Activated CD4-positive, alpha-beta T cell treated with anti-CD3 and anti-CD28 coated beads for 24 hours (primary cell): ENCODE measurements at regions not wholly inside any gene's neighbourhood (a gene's known extent, or its start where the extent isn't known, plus 50 kb on each side); places are given as distances from the start of the nearest gene placed in this dataset.
"Not testable (repeated sequence)": the region's sequence is repeated elsewhere in the genome, so short reads cannot be mapped to it uniquely, and the experiment has no call there.

ENCODE experiments used
- DNase-seq, 2 donors: peaks; one replicate each; pipeline ENCODE4 v3.0.0-alpha.2; 2020; ENCODE audit warnings: low read depth in 2 of 2

DNA sequence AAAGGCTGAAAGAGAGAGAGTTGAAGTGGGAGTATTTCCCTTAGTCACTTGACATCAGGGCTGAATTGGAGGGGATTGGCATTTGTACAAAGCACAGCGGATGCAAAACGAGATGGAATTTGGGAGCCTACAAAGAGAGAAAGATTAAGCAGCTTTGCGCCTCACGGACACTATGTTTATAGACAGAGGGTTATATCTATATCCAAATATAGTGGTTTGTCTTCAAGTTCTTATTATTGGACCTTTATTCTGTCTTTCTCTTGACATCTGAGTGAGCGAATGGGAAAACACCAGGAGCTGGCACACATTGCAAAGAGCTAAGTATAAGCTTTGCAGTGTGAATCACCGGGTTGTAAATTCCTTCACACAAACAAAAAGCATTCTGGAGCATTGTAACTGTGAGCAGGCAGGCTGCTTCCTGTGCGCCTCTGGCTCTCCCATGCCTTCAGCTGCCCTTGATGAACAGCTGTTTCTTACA lies 500.2 kb downstream of the STIM2 start:
- no peak for DNase-seq

DNA sequence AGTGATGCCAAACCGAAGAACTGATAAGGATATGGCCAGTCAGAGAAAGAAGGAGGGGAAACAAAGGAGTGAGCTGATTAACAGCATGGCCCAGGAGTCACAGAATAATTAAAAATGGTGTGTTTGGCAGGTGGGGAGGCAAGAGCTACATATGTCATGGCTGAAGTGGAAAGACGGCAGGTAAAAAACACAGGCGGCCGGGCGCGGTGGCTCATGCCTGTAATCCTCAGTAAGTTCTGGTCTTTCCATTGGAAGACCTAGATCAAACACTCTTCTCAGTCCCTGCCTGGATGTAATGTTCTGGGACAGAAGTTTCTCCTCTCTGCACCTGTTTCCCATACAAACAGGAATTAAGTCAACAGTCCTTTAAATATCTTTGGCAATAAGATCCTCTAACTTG lies 503.9 kb downstream of the STIM2 start:
- no peak for DNase-seq

DNA sequence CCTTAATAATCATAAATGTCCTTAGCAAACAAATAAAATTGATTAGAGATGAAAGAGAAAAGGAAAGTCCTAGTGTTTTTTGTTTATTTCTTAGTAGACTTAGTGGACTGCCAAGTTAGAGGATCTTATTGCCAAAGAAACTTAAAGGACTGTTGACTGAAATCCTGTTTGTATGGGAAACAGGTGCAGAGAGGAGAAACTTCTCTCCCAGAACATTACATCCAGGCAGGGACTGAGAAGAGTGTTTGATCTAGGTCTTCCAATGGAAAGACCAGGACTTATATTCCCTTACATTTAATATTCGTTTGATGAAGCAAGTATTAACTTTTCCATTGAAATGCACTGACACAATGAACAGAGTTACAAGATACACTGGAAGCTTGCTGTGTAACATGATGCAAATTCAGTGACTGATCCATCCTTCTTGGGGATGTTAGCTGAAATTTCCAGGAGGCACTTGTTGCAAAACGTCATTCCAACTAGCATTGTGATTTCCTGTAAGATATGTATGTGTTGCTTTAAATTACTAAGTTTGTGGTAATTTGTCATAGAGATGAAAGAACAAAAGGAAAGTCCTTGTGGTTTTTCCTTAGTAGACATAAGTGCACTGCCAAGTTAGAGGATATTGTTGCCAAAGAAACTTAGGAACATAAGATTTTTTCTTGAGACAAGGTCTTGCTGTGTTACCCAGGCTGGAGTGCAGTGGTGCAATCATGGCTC lies 505.6 kb downstream of the STIM2 start:
- no peak for DNase-seq

DNA sequence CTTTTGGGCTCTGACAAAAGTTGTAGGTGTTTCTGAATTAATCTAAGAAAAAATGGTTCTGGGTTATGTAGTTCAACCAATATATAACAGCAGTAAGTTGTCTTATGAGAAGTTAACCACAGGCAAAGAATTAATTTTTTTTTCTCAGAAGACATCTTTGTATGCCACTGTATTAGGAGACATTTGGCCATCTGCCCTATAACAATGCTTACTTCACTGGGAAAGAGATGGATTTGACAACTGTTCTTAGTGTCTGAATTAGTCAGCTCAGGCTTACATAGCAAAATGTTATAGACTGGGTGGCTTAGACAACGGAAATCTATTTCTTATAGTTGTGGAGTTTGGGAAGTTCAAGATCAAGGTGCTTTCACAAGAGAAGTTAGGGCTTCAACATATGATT lies 508.1 kb downstream of the STIM2 start:
- DNase-seq: no peak

DNA sequence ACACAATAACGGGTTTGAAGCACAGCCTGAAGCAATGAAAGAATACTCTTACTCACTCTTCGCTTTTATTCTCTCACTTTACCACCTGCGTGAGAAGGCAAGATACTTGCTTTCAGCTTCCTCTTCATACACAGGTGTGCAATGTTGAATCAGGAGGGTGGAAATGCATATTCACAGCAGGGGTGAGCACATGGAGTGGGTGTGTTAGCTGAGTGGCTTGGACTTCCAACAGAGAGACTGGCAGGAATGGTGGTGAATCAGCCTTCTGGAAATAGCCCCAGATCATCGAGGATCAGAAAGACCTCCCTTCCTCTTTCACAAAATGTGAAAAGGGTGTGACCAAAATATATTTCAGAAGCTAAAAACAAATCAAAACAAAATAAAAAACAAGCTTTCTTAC lies 521.2 kb downstream of the STIM2 start:
- no peak for DNase-seq

DNA sequence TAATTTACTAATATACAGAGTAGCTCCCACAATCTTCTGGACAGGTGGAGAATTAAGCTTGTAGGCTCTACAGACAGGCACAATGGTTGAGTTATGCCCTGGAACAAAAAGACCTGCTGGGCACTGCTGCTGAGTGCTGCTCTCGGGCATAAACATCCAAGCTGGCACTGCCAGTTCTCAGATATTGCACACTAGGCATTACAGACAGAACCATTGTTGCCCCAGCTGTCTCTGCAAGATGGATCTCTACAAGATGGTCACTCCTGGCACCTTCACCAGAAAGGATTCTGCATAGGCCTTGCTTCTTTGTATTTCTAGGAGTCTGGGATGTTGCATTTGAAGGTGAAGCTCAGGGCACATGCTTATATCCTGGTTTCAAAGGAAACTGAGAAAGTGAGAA lies 527.1 kb downstream of the STIM2 start:
- DNase-seq: no peak

DNA sequence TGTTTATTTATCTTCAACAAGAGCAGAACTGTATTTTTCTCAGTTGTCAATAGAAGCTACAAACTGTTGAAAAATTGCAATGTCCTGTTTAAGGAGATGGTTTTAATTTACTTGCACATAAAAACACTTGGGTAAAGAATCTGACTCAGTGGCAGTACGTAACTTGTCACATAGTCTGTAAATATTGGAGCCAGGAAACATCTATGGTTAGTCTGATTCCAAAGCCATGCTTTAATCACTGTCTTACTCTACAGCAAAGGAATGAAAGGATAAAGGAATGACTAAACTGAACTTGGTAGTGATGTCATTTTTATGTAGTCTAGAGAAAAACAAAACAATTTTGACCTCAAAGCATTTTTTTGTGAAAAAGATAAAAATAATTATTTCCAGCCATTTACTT lies 537.2 kb downstream of the STIM2 start:
- no peak for DNase-seq

DNA sequence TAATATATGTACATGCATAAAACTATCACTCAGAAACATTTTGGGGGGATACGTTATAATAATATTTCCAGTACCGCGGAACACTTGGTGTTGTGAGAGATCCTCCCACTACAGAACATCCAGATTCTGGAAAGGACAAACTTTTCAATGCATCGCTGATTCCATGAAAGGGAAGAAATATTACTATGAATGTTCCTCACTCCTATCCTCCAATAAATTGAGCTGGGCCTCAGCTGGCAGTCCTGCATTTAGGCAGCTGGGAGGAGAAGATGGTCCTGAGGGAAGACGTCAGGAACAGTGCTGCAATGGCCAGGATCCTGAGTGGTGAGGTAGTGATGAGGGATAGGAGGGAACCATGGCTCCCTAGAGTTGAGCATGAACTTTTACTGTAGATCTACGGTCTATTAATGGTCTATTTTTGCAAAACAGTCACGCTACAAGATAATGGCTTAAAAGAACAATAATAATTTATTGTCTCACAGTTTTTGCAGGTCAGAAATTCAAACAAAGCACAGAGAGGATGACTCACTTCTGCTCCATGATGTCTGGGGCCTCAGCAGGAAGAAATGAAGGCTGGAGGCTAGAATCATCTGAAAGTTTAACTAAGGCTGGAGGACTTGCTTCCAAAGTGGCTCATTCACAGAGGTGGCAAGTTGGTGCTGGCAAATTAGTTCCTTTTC lies 538.1 kb downstream of the STIM2 start:
- no peak for DNase-seq

DNA sequence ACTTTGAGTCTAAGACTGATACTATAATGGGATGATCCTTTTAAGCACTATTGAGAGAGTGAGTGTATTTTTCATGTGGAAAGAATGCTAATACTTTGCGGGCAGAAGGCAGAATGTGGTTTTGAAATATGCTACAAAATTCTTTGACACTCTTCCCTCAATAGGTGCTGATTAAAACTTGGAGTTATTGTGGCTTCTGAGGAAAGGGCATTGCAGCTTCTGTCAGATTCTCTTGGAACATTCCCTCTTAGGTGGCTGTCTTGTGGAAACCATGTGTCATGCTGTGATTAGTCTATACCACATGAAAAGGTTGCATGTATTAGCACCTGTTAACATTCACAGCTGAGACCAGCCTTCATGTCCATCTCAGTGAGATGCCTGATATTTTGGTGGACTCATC lies 547.0 kb downstream of the STIM2 start:
- DNase-seq: no peak

DNA sequence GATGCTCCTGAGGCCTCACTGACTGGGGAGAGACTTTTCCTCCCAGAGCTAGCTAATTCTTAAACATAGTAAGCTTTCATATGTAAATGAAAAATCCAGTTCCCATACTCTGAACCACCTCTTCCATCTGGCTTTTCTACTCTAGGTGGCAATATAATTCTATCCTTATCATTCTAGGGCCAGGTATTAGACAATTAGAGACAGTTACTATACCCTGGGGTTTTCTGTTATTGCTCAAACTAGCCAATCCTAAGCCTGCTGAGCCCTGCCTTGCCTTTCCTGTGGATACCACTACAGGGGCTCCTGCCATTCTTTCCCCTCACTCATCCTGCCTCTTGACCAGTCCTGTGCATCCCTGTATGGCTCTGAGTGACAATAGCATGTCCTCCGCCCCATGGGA lies 552.0 kb downstream of the STIM2 start:
- no peak for DNase-seq

DNA sequence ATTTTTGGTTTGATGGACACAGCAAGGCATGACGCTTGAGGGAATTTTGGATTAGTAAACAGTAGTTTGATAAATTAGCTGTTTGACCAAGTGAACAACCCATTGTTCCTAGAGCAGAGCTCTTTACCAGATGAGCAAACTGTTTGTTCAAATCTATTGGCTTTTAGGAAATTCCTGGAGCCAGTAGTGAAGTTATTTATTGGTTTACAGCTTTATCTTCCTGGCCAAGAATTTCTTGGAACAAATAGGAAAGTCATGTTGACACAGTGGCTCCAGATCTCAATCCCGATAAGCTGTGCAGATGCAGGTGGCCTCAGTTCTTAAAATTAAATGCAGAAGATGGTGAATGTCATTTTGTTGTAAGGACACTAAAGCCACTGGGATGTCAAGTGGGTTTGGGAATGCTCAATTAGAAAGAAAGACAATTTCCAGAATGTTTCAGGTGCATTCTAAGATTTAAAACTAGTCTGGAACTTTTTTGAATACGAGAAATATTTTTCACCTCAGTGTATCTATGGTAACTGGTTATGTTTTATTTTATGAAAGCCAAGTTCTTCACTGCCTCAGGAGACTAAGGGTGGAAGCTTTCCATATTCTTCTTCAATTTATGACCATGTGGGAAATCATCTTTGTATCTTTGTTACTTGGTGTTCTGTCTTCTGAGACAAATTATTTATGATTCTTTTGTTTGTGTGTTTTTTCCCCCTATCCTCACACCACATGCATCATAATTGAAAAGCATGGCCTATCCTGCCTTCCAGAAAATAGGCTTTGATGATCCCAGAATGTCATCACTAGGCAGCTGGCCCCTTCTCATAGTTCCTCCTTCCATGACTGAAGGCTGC lies 554.5 kb downstream of the STIM2 start:
- DNase-seq: no peak

DNA sequence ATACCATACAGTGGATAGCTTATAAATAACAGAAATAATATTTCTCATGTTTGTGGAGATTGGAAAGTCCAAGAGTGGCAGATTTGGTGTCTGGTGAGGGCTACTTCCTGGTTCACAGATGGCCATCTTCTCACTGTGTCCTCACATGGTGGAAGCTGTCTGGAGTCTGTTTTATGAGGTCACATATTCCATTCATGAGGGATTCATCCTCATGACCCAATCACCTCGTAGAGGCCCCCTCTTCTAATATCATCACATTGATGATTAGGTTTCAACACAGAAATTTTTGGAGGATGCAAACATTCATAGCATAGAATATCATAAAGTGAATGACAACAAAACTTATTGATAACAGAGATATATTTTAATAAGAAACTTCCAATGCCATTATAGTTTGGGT lies 568.0 kb downstream of the STIM2 start:
- DNase-seq: no peak

DNA sequence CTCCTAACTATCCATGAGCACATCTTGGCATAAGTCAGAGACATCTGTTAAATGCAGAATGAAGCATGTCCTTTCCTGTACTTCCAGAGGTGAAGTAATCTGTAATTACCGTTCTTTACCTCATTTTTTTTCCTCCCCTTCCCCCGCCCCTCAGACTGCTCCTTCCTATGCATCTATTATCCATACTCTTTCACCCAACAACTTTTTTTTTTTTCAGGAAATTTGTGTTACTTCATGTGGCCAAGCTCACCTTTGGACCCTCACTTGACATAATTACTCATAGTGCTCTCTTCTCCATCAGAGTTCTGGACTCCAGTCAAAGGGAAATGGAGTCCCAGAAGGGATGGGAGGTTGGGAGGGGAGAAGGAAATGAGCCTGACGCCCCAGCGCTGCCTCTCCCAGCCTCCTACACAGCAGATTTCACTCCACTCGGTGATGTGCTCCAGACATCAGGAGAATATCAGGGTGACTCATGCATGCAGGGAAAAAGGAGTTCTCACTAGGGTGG lies 568.8 kb downstream of the STIM2 start:
- no peak for DNase-seq

DNA sequence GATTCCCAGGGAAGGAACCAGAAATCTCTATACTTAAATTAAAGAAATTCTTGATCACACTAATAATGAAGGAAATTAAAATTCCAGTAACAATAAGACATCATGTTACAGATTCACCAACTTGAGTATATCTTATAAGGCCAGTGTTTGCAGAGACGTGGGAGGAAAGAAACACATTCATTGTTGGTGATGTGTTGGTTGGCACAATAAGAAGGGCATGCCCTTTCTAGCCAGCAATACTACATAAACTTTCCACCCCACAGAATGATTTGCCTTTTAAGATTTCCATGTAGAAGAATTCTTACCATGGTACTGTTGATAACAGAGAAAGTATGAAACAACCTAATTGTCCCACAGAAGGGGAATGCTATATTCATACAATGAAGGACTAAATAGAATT lies 581.5 kb downstream of the STIM2 start:
- DNase-seq: no peak

DNA sequence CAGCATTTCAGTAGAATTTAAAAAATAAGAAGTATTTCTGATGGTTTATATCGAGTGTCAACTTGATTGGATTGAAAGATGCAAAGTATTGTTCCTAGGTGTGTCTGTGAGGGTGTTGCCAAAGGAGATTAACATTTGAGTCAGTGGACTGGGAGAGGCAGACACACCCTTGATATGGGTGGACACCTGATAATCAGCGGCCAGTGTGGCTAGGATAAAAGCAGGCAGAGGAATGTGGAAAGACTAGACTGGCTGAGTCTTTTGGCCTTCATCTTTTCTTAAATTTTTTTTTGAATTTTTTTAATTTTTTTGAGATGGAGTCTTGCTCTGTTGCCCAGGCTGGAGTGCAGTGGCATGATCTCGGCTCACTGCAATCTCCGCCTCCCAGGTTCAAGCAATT lies 582.0 kb downstream of the STIM2 start:
- not testable (repeated sequence) for DNase-seq

DNA sequence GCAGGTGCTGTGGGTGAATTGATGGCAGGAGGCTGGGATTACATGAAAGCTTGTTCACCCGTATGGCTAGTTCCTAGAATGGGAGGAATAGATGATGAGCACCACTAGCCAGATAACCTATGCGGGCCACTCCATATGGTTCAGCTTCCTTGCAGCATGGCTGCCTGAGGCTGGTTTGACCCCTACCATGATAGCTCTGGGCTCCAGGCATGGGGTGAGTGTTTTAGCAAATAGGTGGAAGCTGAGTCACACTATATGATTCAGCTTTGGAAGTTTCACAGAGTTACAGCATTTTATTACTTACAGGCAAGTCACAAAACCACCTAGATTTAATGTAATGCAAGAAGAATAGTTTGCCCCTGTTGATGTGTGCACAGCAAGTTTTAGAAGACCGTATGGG lies 603.2 kb downstream of the STIM2 start:
- DNase-seq: no peak

DNA sequence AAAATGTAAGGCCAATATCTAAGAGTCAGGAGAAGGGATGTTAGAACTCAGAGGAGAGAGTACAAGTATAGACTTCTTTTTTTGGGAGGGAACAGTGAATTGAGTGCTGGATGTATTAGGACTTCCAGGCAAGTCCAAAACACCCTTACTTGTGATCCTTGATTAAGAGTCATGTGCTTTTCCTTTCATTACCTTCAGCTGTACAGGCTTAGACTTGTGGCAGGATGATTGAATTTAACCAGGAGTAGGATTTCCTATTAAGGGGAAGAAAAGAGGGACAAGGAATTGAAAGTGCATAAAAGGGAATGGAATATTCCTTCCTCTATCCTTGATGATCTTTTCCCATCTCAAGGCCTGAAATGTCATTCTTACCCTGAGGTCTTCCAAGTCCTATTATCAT lies 606.7 kb downstream of the STIM2 start:
- no peak for DNase-seq

DNA sequence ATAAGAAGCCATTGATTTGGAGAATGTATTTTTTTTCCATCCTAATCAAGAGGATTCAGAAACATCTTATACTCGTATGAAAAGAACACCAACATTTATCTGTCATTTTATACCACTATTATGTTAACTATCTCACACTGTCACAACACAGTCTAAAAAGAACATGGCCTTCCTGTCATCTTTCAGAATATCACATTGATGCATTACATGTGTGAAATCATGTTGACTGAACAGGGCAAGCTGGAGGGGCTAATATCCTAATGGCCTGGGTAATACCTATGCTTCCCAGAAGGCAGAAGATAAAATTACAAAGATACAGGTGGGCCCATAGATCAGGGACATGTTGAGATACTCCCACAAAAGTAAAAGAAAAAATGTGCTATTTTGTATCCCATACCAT lies 611.7 kb downstream of the STIM2 start:
- DNase-seq: no peak

DNA sequence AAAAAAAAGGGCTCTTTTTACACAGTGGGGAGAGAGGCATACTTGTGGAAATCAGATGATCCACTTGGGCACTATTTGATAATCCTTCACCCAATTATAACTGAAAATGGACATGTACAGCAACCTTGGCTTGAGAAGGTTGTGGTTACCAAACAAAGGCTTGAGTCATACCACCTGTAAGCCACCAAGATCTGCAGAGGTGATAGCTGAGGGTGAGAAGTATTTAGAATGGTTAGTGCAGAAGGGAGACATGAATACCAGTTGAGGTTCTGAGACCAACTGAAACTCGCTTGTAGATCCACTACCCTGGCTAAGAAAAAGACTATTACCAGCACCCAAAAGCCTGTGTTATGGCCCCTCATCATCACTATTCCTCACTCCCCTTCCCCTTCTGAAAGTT lies 614.0 kb downstream of the STIM2 start:
- no peak for DNase-seq

DNA sequence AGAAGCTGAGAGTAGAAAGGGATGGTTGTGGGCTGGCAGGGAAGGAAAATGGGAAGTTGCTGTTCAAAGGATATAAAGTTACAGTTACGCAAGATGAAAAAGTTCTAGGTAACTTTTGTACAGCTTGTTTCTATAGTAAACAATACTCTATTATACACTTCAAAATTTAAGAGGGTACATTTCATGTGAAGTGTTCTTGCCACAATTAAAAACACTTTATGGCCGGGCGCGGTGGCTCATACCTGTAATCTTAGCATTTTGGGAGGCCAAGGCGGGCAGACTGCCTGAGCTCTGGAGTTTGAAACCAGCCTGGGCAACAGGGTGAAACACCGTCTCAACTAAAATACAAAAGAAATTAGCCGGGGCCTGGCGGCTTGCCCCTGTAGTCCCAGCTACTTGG lies 623.6 kb downstream of the STIM2 start:
- DNase-seq: no peak

DNA sequence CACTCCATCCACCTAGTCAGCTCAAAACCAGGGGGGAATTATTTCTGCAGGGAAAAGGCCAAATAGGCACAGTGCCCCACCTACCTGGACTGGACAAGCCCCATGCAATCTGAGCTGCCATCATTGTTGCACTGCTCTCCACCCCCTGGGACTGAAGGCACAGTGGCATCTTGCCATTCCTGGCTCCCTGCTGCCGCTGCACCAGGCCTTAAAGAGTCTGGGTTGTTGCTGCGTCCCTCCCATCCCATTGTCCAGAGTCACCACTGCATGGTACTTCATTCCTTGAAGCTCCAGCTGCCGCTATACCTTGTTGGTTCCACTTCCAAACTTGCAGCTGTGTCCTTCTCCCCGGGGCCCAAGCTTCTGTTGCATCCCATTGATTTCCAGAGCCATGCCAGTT lies 629.7 kb downstream of the STIM2 start:
- DNase-seq: no peak

DNA sequence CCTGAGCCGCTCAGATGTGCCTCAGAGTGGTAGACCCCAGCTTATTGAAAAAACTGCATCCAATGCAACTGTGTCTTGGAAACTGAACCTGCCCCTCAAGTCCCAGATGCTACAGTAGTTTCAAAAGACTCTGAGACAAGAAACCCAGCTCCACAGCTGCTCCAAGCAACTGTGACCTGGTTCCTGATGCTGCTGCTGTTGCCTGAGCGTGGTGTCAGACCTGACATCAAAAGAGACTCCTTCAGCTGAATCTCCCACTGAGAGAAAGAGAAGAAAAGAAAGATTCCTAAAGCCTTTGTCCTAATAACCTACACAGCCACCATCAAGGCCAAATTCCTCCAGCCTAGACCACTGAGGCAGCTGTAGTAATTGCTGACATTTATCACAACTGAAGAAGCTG lies 630.1 kb downstream of the STIM2 start:
- DNase-seq: no peak

DNA sequence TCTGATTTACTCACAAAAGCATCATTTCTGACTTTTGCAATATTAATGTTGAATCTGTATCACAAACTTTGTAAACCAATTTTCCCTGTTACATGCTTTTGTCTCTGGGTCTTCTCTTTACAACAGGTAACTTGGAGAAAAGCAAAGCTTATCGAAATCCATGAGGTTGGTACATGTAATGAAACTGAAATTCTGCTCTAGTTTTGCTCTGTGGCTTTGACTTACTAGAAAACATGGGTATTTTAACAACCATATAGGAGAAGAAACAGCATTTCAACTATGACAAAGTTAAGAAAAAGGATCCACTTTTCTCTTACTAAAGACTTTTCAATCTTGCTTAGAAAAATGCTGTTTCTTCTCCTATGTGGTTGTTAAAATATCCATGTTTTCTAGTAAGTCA lies 645.8 kb downstream of the STIM2 start:
- no peak for DNase-seq
